ENCODE measurements at regions not wholly inside any gene's neighbourhood (a gene's known extent, or its start where the extent isn't known, plus 50 kb on each side); places are given as distances from the start of the nearest gene placed in this dataset.

DNA sequence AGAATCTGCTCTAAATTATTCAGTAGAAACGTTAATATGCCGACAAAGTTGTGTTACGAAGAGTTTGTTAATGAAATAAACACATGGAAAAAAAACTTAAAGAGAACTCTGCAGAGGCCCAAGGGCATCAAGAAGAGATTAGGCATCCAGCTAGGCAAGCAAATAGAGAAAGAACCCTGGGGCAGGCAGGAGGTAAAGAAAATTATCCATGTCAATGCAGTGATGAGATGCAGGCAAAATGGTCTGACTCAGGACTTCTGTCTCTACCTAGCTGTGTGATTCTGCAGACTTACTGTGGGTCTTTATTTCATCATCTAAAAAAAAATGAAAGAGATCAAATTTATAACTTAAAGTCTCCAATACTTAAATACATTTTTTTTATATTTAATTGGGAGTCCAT, 448.0 kb downstream of the HAO1 start:
- TF ChIP-seq EP300 (IDR thresholded peaks at IDR 0.05) (no peak), POLR2AphosphoS5 (IDR thresholded peaks at IDR 0.05) (no peak), POLR2A (IDR thresholded peaks at IDR 0.05) (no peak)

Measured in sigmoid colon (tissue), 4 donors.